ENCODE measurements at regions not wholly inside any gene's neighbourhood (a gene's known extent, or its start where the extent isn't known, plus 50 kb on each side); places are given as distances from the start of the nearest gene placed in this dataset.

GRCh38 chr4:136812100-136812880 lies 720.0 kb downstream of the PCDH18 start:
- Mint-ChIP-seq H3K27me3 (ENCODE audit: low read depth) (no peaks in the 10 kb centered on the region), H3K4me3 (no peak overlapping the region), H3K4me1 (no peaks in the 10 kb centered on the region)

DNA sequence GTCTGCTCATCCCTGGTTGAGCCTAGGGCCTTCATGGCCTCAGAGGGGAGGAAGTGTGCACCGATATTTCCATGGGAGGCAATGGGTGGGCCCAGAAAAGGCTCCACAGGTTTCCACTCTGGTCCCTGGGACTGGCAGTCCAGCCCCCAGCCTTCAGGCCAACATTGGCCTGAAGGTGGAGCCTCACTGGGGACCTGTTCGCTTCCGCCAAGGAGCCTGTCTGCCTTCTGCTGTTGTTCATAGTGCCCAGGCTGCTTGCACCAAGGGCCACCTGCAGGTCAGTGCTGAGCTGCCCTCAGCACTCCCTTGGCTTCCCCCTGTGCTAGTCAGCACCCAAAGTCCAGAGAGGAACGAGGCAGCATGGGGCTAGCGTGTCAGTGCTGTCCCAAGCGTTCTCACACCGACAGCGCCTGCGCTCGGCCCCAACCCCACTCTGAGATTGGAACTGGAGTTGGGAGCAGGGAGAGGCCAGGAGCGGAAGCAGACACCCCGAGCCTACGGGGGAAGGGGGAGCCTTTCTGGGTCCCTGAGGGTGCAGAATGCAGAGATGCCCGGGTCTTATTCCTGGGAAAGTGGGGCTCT lies 720.7 kb downstream of the PCDH18 start:
- Mint-ChIP-seq H3K4me1 (no peaks in the 10 kb centered on the region), H3K9me3 (peaks cover 10% of the 10 kb centered on the region), H3K36me3 (ENCODE audit: low read depth) (no peaks in the 10 kb centered on the region), H3K4me3 (no peak overlapping the region), H3K27me3 (ENCODE audit: low read depth) (no peaks in the 10 kb centered on the region), H3K27ac (ENCODE audit: unreplicated experiment) (no peak overlapping the region)
- DNase-seq (ENCODE audit: low read depth, low spot score) = no peak
- TF ChIP-seq, protein P1, sequence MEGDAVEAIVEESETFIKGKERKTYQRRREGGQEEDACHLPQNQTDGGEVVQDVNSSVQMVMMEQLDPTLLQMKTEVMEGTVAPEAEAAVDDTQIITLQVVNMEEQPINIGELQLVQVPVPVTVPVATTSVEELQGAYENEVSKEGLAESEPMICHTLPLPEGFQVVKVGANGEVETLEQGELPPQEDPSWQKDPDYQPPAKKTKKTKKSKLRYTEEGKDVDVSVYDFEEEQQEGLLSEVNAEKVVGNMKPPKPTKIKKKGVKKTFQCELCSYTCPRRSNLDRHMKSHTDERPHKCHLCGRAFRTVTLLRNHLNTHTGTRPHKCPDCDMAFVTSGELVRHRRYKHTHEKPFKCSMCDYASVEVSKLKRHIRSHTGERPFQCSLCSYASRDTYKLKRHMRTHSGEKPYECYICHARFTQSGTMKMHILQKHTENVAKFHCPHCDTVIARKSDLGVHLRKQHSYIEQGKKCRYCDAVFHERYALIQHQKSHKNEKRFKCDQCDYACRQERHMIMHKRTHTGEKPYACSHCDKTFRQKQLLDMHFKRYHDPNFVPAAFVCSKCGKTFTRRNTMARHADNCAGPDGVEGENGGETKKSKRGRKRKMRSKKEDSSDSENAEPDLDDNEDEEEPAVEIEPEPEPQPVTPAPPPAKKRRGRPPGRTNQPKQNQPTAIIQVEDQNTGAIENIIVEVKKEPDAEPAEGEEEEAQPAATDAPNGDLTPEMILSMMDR (conservative IDR thresholded peaks at IDR 0.05) = no peak

More at GRCh38 chr4:136812100-136812880, 720.0 kb downstream of the PCDH18 start:
- Mint-ChIP-seq H3K27ac (ENCODE audit: unreplicated experiment) (no peak overlapping the region), H3K9me3 (peaks cover 9% of the 10 kb centered on the region), H3K36me3 (ENCODE audit: low read depth) (no peaks in the 10 kb centered on the region)
- TF ChIP-seq, protein P1 (conservative IDR thresholded peaks at IDR 0.05) = no peak
- no peak for DNase-seq (ENCODE audit: low read depth, low spot score)

- peaks cover 15% of the 10 kb centered on the region for H3K9me3 Mint-ChIP-seq
- H3K36me3 Mint-ChIP-seq (ENCODE audit: low read depth) = peaks cover 3% of the 10 kb centered on the region
- TF ChIP-seq, protein P1 (conservative IDR thresholded peaks at IDR 0.05) = no peak
- H3K4me3 Mint-ChIP-seq = no peak overlapping the region
- no peak for DNase-seq (ENCODE audit: low read depth, low spot score)
- no peaks in the 10 kb centered on the region for H3K27me3 Mint-ChIP-seq (ENCODE audit: low read depth)
- no peak overlapping the region for H3K27ac Mint-ChIP-seq (ENCODE audit: unreplicated experiment)
- H3K4me1 Mint-ChIP-seq = no peaks in the 10 kb centered on the region
Measured at GRCh38 chr4:136810626-136811025, 721.7 kb downstream of the PCDH18 start.

DNA sequence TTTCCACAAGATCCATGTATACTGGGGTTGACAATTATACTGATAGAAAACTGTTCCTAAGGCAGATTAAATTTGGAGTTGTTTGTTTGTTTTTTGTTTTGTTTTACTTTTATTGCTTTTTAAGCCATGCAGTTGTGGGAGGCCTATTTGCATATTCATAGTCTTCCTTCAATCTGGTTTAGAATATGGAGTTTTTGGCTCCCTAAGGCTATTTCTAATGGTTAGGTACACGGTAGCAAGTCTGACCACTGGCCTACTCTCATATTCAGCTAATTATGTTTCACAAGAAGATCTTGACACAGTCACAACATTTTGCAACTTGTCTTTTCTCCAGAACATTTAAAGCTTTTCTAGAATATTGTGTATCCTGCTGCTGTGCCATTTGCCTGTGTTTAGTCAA lies 725.5 kb downstream of the PCDH18 start:
- TF ChIP-seq, protein P1 (conservative IDR thresholded peaks at IDR 0.05) = no peak
- Mint-ChIP-seq H3K27me3 (ENCODE audit: low read depth) (no peaks in the 10 kb centered on the region), H3K4me3 (no peak overlapping the region), H3K36me3 (ENCODE audit: low read depth) (peaks cover 3% of the 10 kb centered on the region), H3K9me3 (peaks cover 10% of the 10 kb centered on the region), H3K27ac (ENCODE audit: unreplicated experiment) (no peak overlapping the region), H3K4me1 (peaks cover 11% of the 10 kb centered on the region)
- no peak for DNase-seq (ENCODE audit: low read depth, low spot score)

GRCh38 chr4:136805617-136806016 lies 726.7 kb downstream of the PCDH18 start:
- Mint-ChIP-seq H3K4me1 (peaks cover 11% of the 10 kb centered on the region), H3K27me3 (ENCODE audit: low read depth) (no peaks in the 10 kb centered on the region), H3K4me3 (no peak overlapping the region), H3K36me3 (ENCODE audit: low read depth) (peaks cover 3% of the 10 kb centered on the region), H3K27ac (ENCODE audit: unreplicated experiment) (no peak overlapping the region), H3K9me3 (peaks cover 10% of the 10 kb centered on the region)
- TF ChIP-seq, protein P1 (conservative IDR thresholded peaks at IDR 0.05) = no peak
- no peak for DNase-seq (ENCODE audit: low read depth, low spot score)
